ENCODE measurements at regions not wholly inside any gene's neighbourhood (a gene's known extent, or its start where the extent isn't known, plus 50 kb on each side); places are given as distances from the start of the nearest gene placed in this dataset.

- TF ChIP-seq CTCF (IDR thresholded peaks at IDR 0.05; ENCODE audit: control insufficient read depth, insufficient read depth, low read depth, low read length, missing control alignments) = no peak
- H3K4me3 ChIP-seq (ENCODE audit: control insufficient read depth, low read depth, low read length) = no peak overlapping the region
- DNase-seq (ENCODE audit: low read depth) = no peak
Observed at GRCh38 chr2:15874854-15875804, 65.2 kb upstream of the MYCN start.

GRCh38 chr2:15875969-15876705 is 64.2 kb upstream of the MYCN start:
- H3K4me3 ChIP-seq (ENCODE audit: control insufficient read depth, low read depth, low read length) = no peak overlapping the region
- DNase-seq (ENCODE audit: low read depth) = no peak
- no peak for TF ChIP-seq CTCF (IDR thresholded peaks at IDR 0.05; ENCODE audit: control insufficient read depth, insufficient read depth, low read depth, low read length, missing control alignments)

- H3K4me3 ChIP-seq (ENCODE audit: control insufficient read depth, low read depth, low read length) = no peak overlapping the region
- DNase-seq (ENCODE audit: low read depth) = no peak
- no peak for TF ChIP-seq CTCF (IDR thresholded peaks at IDR 0.05; ENCODE audit: control insufficient read depth, insufficient read depth, low read depth, low read length, missing control alignments)
Observed at GRCh38 chr2:15880226-15881119, 59.9 kb upstream of the MYCN start.

GRCh38 chr2:15881120-15881433 is 59.3 kb upstream of the MYCN start:
- no peak overlapping the region for H3K4me3 ChIP-seq (ENCODE audit: control insufficient read depth, low read depth, low read length)
- no peak for DNase-seq (ENCODE audit: low read depth)
- no peak for TF ChIP-seq CTCF (IDR thresholded peaks at IDR 0.05; ENCODE audit: control insufficient read depth, insufficient read depth, low read depth, low read length, missing control alignments)

GRCh38 chr2:15881676-15882075 is 58.7 kb upstream of the MYCN start:
- H3K4me3 ChIP-seq (ENCODE audit: control insufficient read depth, low read depth, low read length) = no peak overlapping the region
- DNase-seq (ENCODE audit: low read depth) = no peak
- TF ChIP-seq CTCF (IDR thresholded peaks at IDR 0.05; ENCODE audit: control insufficient read depth, insufficient read depth, low read depth, low read length, missing control alignments) = no peak

Data from AG09309 (cell line).